ENCODE measurements at regions not wholly inside any gene's neighbourhood (a gene's known extent, or its start where the extent isn't known, plus 50 kb on each side); places are given as distances from the start of the nearest gene placed in this dataset.

GRCh38 chr4:111681751-111682150 is 463.5 kb upstream of the FAM241A start:
- H3K4me3 ChIP-seq (replicated peaks; ENCODE audit: low read depth, low read length): no peak overlapping the region
- TF ChIP-seq CTCF (IDR thresholded peaks at IDR 0.05; ENCODE audit: low read depth, low read length, missing control alignments): no peak
- DNase-seq (ENCODE audit: extremely low read depth, low read depth): no peak

GRCh38 chr4:111685205-111685604 is 460.0 kb upstream of the FAM241A start:
- no peak overlapping the region for H3K4me3 ChIP-seq (replicated peaks; ENCODE audit: low read depth, low read length)
- DNase-seq (ENCODE audit: extremely low read depth, low read depth): no peak
- TF ChIP-seq CTCF (IDR thresholded peaks at IDR 0.05; ENCODE audit: low read depth, low read length, missing control alignments): no peak

- TF ChIP-seq CTCF (IDR thresholded peaks at IDR 0.05; ENCODE audit: low read depth, low read length, missing control alignments): no peak
- no peak overlapping the region for H3K4me3 ChIP-seq (replicated peaks; ENCODE audit: low read depth, low read length)
- no peak for DNase-seq (ENCODE audit: extremely low read depth, low read depth)
Measured at GRCh38 chr4:111689214-111689613, 456.0 kb upstream of the FAM241A start.

- DNase-seq (ENCODE audit: extremely low read depth, low read depth): no peak
- no peak overlapping the region for H3K4me3 ChIP-seq (replicated peaks; ENCODE audit: low read depth, low read length)
- TF ChIP-seq CTCF (IDR thresholded peaks at IDR 0.05; ENCODE audit: low read depth, low read length, missing control alignments): no peak
Measured at GRCh38 chr4:111689731-111690130, 455.5 kb upstream of the FAM241A start.

- no peak for DNase-seq (ENCODE audit: extremely low read depth, low read depth)
- no peak overlapping the region for H3K4me3 ChIP-seq (replicated peaks; ENCODE audit: low read depth, low read length)
- no peak for TF ChIP-seq CTCF (IDR thresholded peaks at IDR 0.05; ENCODE audit: low read depth, low read length, missing control alignments)
Measured at GRCh38 chr4:111693758-111694157, 451.5 kb upstream of the FAM241A start.

GRCh38 chr4:111695677-111696076 is 449.6 kb upstream of the FAM241A start:
- no peak for DNase-seq (ENCODE audit: extremely low read depth, low read depth)
- no peak overlapping the region for H3K4me3 ChIP-seq (replicated peaks; ENCODE audit: low read depth, low read length)
- no peak for TF ChIP-seq CTCF (IDR thresholded peaks at IDR 0.05; ENCODE audit: low read depth, low read length, missing control alignments)

GRCh38 chr4:111696505-111696904 is 448.7 kb upstream of the FAM241A start:
- TF ChIP-seq CTCF (IDR thresholded peaks at IDR 0.05; ENCODE audit: low read depth, low read length, missing control alignments): no peak
- DNase-seq (ENCODE audit: extremely low read depth, low read depth): no peak
- no peak overlapping the region for H3K4me3 ChIP-seq (replicated peaks; ENCODE audit: low read depth, low read length)

Measured in HFF-Myc (cell line).